ENCODE measurements at regions not wholly inside any gene's neighbourhood (a gene's known extent, or its start where the extent isn't known, plus 50 kb on each side); places are given as distances from the start of the nearest gene placed in this dataset.

DNA sequence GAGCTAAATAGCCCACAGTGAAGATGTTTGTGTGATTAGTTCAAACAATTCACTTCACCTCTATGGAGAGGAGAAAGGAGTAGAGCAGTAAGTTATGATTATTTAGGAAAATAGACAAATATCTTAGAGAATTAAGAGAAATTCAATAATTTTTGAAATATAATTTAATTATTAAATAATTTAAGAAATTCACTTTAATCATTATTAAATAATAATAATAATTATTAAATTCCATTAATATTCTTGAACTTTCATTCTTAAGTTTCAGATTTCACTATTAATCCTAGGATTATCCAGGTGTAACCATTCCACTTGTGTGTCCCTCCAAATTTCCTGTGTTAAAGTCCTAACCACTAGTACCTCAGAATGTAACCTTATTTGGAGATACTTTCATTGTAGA lies 58.9 kb upstream of the RGS18 start:
- Histone ChIP-seq H3K9me3 (ENCODE audit: control insufficient read depth, insufficient read depth, low read length) (no peaks in the 10 kb centered on the region), H3K4me1 (ENCODE audit: control insufficient read depth, insufficient read depth, low read length) (no peaks in the 10 kb centered on the region), H3K27ac (ENCODE audit: low read length) (no peak overlapping the region), H3K27me3 (ENCODE audit: control insufficient read depth, insufficient read depth, low read length) (no peaks in the 10 kb centered on the region), H3K36me3 (ENCODE audit: control insufficient read depth, insufficient read depth, low read length) (no peaks in the 10 kb centered on the region), H3K4me3 (ENCODE audit: low read length) (no peak overlapping the region)
- intact Hi-C loops (cut with micrococcal nuclease), result no loop called here
- TF ChIP-seq, protein P1, sequence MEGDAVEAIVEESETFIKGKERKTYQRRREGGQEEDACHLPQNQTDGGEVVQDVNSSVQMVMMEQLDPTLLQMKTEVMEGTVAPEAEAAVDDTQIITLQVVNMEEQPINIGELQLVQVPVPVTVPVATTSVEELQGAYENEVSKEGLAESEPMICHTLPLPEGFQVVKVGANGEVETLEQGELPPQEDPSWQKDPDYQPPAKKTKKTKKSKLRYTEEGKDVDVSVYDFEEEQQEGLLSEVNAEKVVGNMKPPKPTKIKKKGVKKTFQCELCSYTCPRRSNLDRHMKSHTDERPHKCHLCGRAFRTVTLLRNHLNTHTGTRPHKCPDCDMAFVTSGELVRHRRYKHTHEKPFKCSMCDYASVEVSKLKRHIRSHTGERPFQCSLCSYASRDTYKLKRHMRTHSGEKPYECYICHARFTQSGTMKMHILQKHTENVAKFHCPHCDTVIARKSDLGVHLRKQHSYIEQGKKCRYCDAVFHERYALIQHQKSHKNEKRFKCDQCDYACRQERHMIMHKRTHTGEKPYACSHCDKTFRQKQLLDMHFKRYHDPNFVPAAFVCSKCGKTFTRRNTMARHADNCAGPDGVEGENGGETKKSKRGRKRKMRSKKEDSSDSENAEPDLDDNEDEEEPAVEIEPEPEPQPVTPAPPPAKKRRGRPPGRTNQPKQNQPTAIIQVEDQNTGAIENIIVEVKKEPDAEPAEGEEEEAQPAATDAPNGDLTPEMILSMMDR (IDR thresholded peaks at IDR 0.05), result no peak
- H3K27ac Mint-ChIP-seq, result no peak overlapping the region
- no peak overlapping the region for H3K4me3 Mint-ChIP-seq
- ATAC-seq (no peak), DNase-seq (no peak)
- no peaks in the 10 kb centered on the region for H3K4me1 Mint-ChIP-seq
- H3K27me3 Mint-ChIP-seq (ENCODE audit: low read depth in 2 of 2), result no peaks in the 10 kb centered on the region
- H3K36me3 Mint-ChIP-seq, result no peaks in the 10 kb centered on the region
- peaks cover 6 to 16% of the 10 kb centered on the region in 2 donors for H3K9me3 Mint-ChIP-seq

DNA sequence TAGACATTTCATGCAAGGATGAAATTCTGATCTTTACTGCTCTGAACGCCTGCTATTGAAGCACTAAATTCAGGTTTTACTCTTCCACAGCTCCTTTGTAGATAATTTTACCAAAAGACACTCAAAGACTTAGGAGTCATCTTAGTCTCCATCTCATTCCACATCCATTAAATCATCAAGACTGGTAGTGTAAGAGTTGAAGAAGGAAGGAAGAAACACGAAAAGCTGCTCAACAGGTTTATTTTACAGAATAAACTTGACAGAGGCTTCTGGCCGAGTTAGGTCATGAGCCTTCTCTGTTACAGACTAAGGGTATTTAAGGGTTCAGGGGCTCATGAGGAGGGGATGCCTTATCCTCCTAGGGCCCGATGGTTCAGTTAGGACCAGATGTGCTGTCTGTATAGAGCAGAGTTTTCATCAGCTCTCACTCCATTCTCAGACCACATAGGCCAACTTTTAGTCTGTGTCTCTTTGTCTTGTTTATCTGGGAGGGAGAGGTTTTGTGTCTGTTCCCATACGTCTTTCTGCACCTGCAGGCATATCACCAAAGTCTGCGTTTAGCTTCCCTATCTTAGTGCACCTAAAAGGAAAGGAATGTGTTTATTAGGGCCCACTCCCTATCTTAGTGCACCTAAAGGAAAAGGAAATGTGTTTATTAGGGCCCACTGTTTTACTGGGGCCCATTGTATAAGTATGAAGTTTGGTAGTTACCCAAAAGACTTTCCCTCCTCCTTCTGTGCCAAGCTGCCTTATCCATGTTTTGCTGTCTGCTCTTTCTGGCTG lies 57.4 kb upstream of the RGS18 start:
- H3K27me3 ChIP-seq (ENCODE audit: control insufficient read depth, insufficient read depth, low read length), result no peaks in the 10 kb centered on the region
- Mint-ChIP-seq H3K27ac (no peak overlapping the region), H3K4me1 (no peaks in the 10 kb centered on the region), H3K4me3 (no peak overlapping the region), H3K27me3 (ENCODE audit: low read depth in 2 of 2) (no peaks in the 10 kb centered on the region), H3K9me3 (peaks cover 2 to 10% of the 10 kb centered on the region in 2 donors), H3K36me3 (no peaks in the 10 kb centered on the region)
- no peak for DNase-seq
- TF ChIP-seq, protein P1 (IDR thresholded peaks at IDR 0.05), result no peak
- 88% methylated on average over 5 of the region's 6 CpGs for WGBS (ENCODE audit: insufficient coverage)
- no peaks in the 10 kb centered on the region for H3K36me3 ChIP-seq (ENCODE audit: control insufficient read depth, insufficient read depth, low read length)
- no peak for ATAC-seq
- H3K4me3 ChIP-seq (ENCODE audit: low read length), result no peak overlapping the region
- H3K27ac ChIP-seq (ENCODE audit: low read length), result no peak overlapping the region
- H3K9me3 ChIP-seq (ENCODE audit: control insufficient read depth, insufficient read depth, low read length), result no peaks in the 10 kb centered on the region
- intact Hi-C loops (cut with micrococcal nuclease), result no loop called here
- no peaks in the 10 kb centered on the region for H3K4me1 ChIP-seq (ENCODE audit: control insufficient read depth, insufficient read depth, low read length)

DNA sequence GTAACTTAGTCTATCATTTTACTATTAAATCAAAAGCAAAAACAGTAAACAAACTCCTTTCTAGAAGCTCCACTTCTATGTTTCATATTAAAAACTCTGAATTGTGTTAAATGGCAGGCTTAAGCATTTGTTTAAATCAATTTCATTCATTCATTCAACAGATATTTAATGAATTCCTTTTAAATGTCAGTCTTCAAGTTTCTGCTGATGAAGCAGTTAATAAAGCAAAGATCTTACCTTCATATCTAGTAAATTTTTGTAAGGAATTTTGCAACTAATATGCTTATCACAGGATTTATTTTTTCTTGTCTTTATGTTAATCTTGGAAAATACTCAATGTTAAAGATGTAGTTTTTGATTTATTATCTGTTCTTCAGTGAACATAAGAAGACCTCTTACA lies 54.1 kb upstream of the RGS18 start:
- H3K9me3 Mint-ChIP-seq, result peaks cover under 1 to 10% of the 10 kb centered on the region in 2 donors
- H3K36me3 Mint-ChIP-seq, result no peaks in the 10 kb centered on the region
- no peaks in the 10 kb centered on the region for H3K4me1 ChIP-seq (ENCODE audit: control insufficient read depth, insufficient read depth, low read length)
- H3K27ac Mint-ChIP-seq, result no peak overlapping the region
- ATAC-seq (no peak), DNase-seq (no peak)
- H3K9me3 ChIP-seq (ENCODE audit: control insufficient read depth, insufficient read depth, low read length), result no peaks in the 10 kb centered on the region
- TF ChIP-seq, protein P1 (IDR thresholded peaks at IDR 0.05), result no peak
- no peak overlapping the region for H3K4me3 ChIP-seq (ENCODE audit: low read length)
- no peak overlapping the region for H3K27ac ChIP-seq (ENCODE audit: low read length)
- H3K4me1 Mint-ChIP-seq, result no peaks in the 10 kb centered on the region
- H3K4me3 Mint-ChIP-seq, result no peak overlapping the region
- no peaks in the 10 kb centered on the region for H3K36me3 ChIP-seq (ENCODE audit: control insufficient read depth, insufficient read depth, low read length)
- intact Hi-C loops (cut with micrococcal nuclease), result no loop called here
- H3K27me3 Mint-ChIP-seq (ENCODE audit: low read depth in 2 of 2), result no peaks in the 10 kb centered on the region
- no peaks in the 10 kb centered on the region for H3K27me3 ChIP-seq (ENCODE audit: control insufficient read depth, insufficient read depth, low read length)

DNA sequence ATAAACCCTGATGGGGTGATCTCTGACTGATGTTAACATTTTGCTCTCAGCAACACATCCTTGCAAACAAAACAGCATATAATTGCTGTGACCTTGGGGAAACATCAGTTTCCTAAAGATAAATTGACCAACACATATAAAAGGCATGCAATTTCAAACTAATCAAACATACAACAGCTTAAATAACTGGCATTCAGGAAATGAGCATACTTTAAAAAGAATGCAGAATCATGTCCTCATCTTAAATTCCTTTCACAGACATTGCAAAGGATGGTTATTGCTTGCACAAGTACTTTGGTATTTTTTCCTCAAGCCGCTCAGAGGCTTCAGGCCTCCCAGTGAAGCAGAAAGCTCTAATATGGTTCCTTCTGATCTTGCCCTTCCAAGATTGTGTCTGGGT lies 53.4 kb upstream of the RGS18 start:
- no peaks in the 10 kb centered on the region for H3K4me1 ChIP-seq (ENCODE audit: control insufficient read depth, insufficient read depth, low read length)
- H3K36me3 ChIP-seq (ENCODE audit: control insufficient read depth, insufficient read depth, low read length), result no peaks in the 10 kb centered on the region
- H3K4me1 Mint-ChIP-seq, result no peaks in the 10 kb centered on the region
- no peak overlapping the region for H3K27ac Mint-ChIP-seq
- WGBS (ENCODE audit: insufficient coverage), result 88% methylated on average over 1 of the region's 1 CpG
- intact Hi-C loops (cut with micrococcal nuclease), result no loop called here
- H3K36me3 Mint-ChIP-seq, result no peaks in the 10 kb centered on the region
- no peak for ATAC-seq
- H3K27me3 Mint-ChIP-seq (ENCODE audit: low read depth in 2 of 2), result no peaks in the 10 kb centered on the region
- no peak overlapping the region for H3K27ac ChIP-seq (ENCODE audit: low read length)
- DNase-seq, result no peak
- TF ChIP-seq, protein P1 (IDR thresholded peaks at IDR 0.05), result no peak
- no peak overlapping the region for H3K4me3 ChIP-seq (ENCODE audit: low read length)
- no peaks in the 10 kb centered on the region for H3K9me3 ChIP-seq (ENCODE audit: control insufficient read depth, insufficient read depth, low read length)
- no peaks in the 10 kb centered on the region for H3K27me3 ChIP-seq (ENCODE audit: control insufficient read depth, insufficient read depth, low read length)
- no peak overlapping the region for H3K4me3 Mint-ChIP-seq
- H3K9me3 Mint-ChIP-seq, result peaks cover 0 to 10% of the 10 kb centered on the region in 2 donors

All from natural killer cell (primary cell).